Ammon's horn (tissue), 1 donor: ENCODE measurements at regions not wholly inside any gene's neighbourhood (a gene's known extent, or its start where the extent isn't known, plus 50 kb on each side); places are given as distances from the start of the nearest gene placed in this dataset.

Source experiments
- DNase-seq: peaks from one replicate; pipeline ENCODE4 v3.0.0-alpha.2; 2016; ENCODE audit warnings: low spot score

GRCh38 chr12:94749890-94750289 lies 99.5 kb upstream of the TMCC3 start:
- no peak for DNase-seq

- no peak for DNase-seq
These were observed 99.1 kb upstream of the TMCC3 start for GRCh38 chr12:94749455-94749854.

- no peak for DNase-seq
These were observed 98.5 kb upstream of the TMCC3 start for GRCh38 chr12:94748726-94749421.

- no peak for DNase-seq
These were observed 95.2 kb upstream of the TMCC3 start for GRCh38 chr12:94745562-94745961.

GRCh38 chr12:94743174-94743573 lies 92.8 kb upstream of the TMCC3 start:
- no peak for DNase-seq

GRCh38 chr12:94740601-94741362 lies 90.4 kb upstream of the TMCC3 start:
- DNase-seq = no peak

- DNase-seq = no peak
These were observed 86.5 kb upstream of the TMCC3 start for GRCh38 chr12:94736820-94737219.

- DNase-seq = no peak
These were observed 85.6 kb upstream of the TMCC3 start for GRCh38 chr12:94736004-94736403.

GRCh38 chr12:94733727-94734126 lies 83.4 kb upstream of the TMCC3 start:
- DNase-seq = no peak

- no peak for DNase-seq
These were observed 82.1 kb upstream of the TMCC3 start for GRCh38 chr12:94732367-94732990.

GRCh38 chr12:94731733-94732360 lies 81.5 kb upstream of the TMCC3 start:
- DNase-seq = no peak

- no peak for DNase-seq
These were observed 80.5 kb upstream of the TMCC3 start for GRCh38 chr12:94730847-94731246.

- DNase-seq = no peak
These were observed 76.0 kb upstream of the TMCC3 start for GRCh38 chr12:94726236-94726835.

- DNase-seq = peak; percentile 50
These were observed 75.2 kb upstream of the TMCC3 start for GRCh38 chr12:94725375-94726168.

GRCh38 chr12:94722664-94723063 lies 72.3 kb upstream of the TMCC3 start:
- DNase-seq = no peak

GRCh38 chr12:94721173-94721572 lies 70.8 kb upstream of the TMCC3 start:
- no peak for DNase-seq

GRCh38 chr12:94718114-94718513 lies 67.8 kb upstream of the TMCC3 start:
- no peak for DNase-seq

- no peak for DNase-seq
These were observed 67.3 kb upstream of the TMCC3 start for GRCh38 chr12:94717656-94718055.

GRCh38 chr12:94717108-94717507 lies 66.8 kb upstream of the TMCC3 start:
- no peak for DNase-seq

- DNase-seq = no peak
These were observed 66.0 kb upstream of the TMCC3 start for GRCh38 chr12:94716339-94716738.

GRCh38 chr12:94714378-94715114 lies 64.2 kb upstream of the TMCC3 start:
- no peak for DNase-seq
